ENCODE measurements at regions not wholly inside any gene's neighbourhood (a gene's known extent, or its start where the extent isn't known, plus 50 kb on each side); places are given as distances from the start of the nearest gene placed in this dataset.
"Not testable (repeated sequence)": the region's sequence is repeated elsewhere in the genome, so short reads cannot be mapped to it uniquely, and the experiment has no call there.

DNA sequence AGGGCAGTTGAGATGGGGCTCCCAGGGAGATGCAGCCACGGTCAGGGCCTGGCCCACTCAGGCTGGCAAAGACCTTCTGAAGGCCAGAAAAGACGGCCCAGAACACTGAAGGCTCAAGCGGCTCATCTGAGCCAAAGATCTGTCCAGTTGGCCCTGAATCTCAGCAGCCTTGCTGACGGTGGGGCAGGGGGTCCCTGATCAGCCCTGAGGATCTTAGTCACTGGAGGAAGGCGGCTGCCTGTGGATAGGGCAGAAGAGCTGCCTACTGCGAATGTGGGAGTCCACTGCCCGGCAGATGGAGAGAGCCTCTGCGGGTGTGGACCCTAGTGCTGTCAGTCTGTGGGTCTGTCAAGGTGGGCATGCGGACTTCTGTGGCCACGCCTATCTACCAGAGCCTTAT is 1738.2 kb downstream of the TP53TG3F start:
- no peak for DNase-seq

DNA sequence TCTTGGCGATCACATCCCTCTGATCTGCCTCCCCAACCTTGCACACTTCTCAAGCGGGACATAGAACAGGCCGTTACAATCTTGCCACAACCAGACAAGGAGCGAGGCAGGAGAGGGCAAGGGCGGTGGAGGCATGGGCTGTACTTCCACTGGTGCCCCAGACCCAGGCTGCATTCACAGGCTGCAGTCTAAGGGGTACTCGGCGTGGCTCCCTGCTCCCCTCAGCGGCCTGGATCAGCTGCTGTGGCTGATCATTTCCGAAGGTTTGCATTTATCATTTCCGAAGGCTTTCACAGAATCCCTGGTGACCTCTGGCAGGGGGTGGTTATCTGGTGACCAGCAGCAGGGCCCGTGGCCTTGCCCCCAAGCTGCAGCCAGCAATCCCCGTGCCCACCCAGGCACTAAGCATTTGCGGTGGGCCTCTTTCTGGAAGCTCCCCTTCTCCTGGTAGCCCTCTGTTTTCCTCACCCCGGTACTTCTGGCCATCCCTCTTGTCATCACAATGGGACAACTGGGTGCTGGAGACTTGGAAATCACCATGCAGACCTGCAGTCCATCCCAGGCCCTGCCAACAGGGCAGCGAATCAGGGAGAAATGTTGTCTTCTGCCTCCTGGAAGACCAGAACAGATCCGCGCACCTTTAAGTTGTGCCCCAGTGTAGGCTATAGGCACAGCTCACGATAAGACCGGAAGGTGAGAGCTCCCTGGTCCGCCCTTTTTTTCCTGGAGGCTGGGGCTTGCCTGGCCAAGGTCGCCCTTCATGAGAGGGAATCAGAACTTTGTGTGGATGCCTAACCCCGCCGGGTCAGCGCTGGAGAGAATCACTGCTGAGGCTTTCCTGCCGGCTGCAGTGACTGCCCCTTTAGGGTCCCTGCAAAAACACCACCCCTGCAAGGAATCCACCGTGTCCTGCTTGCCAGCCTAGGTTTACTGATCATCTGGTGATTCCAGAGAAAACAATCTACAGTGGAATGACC is 1739.1 kb downstream of the TP53TG3F start:
- DNase-seq: no peak

DNA sequence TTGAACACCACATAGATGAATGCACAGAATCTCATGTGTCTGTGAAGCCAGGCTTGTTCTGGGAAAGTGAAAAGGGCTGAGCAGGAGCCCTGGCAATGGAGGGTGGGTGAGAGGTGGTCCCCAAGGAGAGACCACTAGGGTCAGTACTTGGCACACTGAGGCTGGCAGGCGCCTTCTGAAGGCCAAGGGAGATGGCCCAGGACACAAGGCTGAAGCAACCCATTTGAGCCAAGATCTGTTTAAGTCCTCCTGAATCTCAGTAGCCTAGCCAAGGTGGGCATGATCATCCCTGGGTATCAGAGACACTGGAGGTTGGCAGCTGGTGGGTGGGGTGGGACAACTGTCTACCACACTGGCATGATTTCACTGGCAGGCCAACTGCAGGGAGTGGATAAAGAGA is 1741.2 kb downstream of the TP53TG3F start:
- no peak for DNase-seq

DNA sequence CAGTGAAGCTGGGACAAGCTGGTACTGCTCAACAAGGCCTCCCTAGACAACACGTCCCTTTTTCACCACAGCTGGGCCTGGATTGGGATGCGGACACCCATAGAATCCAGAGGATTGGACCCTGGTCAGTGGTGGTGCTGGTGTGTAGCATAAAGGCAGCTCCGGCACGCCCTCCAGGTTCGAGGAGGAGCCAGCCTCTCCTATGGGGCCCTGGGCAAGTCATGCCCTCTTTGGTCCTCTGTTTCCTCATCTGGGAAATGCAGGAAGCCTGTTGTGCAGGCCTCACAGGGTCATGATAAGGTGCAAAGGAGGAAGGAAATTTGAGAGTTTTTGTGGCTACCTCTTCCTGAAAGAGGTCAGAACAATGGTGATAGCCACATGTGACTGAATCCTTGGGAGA is 1741.7 kb downstream of the TP53TG3F start:
- DNase-seq: no peak

DNA sequence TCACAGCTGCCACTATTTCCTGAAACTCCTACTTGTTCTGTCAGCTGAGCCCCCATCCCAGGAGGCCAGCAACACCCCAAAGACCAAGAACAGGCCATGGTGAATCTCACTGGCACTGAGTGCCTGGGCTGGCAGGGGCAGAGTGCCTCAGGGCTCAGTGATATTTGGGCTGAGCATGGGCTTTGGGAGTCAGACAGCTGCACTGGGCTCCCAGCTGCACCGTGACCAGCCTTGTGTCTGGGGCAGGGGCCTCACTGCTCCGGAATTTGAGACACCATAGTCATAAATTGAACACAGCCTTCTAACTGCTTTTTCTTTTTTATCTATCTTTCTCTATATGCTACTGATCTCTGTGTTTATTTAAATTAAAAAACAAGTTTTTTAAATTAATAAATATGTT is 1744.2 kb downstream of the TP53TG3F start:
- DNase-seq: no peak

DNA sequence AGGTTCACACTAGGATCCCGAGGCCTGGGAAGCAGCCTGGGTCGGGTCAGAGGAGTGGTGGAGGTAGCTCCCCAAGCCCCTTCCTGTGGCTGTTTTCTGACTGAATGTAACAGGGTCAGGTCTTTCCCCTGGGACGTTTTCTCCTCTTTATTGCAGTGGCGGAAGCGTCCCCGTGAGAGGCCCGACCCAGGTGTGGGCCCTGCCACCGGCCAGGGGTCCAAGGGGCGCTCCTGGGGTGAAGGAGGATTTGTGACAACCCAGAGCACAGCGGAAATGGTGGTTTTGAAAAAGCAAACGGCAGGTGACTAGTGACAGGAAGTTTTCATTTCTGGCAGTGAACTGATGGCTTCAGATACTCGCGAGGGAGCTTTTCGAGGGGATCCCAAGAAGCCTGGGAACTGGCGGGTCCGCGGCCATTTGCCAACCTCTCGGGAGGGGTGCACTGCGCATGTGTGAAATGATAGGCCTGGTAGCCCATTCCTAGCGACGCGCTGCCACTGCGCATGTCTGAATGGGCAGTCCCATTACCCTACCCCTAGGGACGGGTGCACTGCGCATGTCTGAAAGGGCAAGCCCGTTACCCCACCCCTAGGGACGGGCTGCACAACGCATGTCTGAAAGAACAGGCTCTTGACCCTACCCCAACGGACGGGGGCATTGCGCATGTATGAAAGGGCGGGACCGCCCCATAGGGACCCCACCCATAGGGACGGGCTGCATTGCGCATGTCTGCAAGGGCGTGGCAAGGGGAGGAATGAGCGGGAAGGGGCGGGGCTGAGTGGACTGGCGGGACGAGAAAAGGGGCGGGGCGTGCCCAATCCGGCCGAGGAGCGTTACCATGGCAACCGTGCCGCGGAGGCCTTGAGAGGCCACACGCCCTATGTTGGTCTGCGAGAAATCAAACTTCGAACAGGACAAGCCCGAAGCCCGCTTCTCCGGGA is 1747.9 kb downstream of the TP53TG3F start:
- DNase-seq: no peak

- no peak for DNase-seq
Measured at GRCh38 chr16:35208001-35208935, 1748.9 kb downstream of the TP53TG3F start.

GRCh38 chr16:35210681-35211433 is 1751.4 kb downstream of the TP53TG3F start:
- peak; percentile 46 for DNase-seq

DNA sequence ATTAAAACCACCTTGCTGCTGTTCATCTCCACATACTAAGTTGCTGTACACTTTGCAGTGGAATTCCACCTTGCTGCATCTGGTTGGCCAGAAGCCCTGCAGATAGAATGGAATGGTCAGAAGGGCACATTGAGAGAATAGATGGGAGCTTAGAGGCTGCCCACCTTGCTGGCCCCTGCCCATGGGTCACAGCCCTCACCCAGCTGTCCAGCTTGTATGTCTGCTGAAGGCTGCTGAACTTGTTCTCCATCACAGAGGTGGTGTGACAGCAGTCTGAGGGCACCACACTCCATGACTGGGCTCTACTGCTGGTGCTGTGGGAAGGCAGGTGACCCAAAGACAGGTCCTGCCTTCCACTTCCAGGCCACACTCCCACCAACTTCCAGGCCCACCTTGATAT is 1755.4 kb downstream of the TP53TG3F start:
- no peak for DNase-seq

- DNase-seq: no peak
Measured at GRCh38 chr16:35215287-35215686, 1755.9 kb downstream of the TP53TG3F start.

- not testable (repeated sequence) for DNase-seq
Measured at GRCh38 chr16:35216261-35216660, 1756.8 kb downstream of the TP53TG3F start.

DNA sequence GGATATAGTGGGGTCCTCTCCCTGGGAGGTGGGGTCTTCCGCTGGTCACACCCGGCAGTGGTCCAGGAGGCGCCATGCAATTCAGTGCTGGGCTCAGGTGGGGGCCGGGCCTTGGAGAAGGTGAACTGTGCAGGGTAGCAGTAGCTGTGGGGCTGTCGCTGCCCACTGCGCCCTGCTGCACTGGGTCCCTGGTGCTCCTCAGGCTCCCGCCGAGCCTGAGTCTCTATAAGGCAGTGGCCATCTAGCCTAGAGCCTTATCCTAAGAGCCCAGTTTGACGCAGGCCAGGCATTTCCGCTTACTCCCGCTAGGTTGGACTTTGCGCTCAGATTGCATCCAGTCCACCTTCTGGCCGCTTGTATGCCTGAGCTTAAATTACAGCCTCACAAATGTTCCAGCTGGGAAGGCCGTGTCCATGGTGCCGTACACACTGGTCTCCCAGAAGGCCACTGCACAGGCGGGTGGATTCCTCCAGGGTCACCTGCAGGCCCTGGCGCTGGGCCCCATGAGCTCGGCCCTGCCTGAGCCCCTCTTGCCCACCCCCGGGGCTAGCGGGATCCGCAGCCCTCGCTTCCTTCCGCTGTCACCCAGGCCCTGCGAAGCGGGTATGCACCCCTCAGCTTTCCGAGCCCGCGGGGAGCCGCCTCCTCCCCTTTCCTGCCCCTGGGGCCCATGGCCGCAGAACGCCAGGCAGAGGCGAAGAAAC is 1762.2 kb downstream of the TP53TG3F start:
- no peak for DNase-seq

DNA sequence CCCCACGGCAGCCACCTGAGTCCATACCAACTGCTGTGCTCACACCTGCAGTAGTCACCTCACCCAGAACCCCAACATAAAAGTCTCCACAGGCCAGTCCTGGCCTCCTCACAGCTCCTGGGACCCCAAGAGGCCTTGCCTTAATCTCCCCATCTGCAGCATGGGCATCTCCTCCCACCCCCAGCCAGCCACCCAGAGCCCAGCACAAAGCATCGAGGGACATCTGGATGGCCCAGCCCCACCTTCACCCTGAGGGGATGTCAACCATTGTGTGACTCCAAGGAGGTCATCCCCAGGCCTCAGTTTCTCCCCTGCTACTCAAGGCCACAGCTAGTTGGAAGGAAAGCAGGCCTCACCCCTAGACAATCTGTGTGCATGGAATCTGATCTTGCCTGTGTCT is 1775.3 kb downstream of the TP53TG3F start:
- DNase-seq: no peak

- no peak for DNase-seq
Measured at GRCh38 chr16:35239561-35239960, 1780.1 kb downstream of the TP53TG3F start.

DNA sequence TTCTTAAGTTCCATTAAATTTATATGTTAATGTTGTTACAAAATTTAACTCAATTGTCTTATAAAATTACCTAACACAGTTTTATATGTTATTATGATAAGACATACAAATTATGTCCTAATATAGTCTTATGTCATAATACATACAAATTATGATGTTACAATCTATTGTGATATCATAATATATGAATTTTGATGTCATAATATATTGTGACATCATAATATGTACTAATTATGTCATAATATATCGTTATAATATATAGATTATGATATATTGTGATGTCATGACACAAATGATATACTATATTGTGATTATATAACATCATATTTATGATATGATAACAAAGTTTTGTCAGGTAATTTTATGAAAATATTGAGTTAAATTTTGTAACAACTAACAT is 1789.6 kb downstream of the TP53TG3F start:
- no peak for DNase-seq

- no peak for DNase-seq
Measured at GRCh38 chr16:35252356-35252936, 1793.0 kb downstream of the TP53TG3F start.

DNA sequence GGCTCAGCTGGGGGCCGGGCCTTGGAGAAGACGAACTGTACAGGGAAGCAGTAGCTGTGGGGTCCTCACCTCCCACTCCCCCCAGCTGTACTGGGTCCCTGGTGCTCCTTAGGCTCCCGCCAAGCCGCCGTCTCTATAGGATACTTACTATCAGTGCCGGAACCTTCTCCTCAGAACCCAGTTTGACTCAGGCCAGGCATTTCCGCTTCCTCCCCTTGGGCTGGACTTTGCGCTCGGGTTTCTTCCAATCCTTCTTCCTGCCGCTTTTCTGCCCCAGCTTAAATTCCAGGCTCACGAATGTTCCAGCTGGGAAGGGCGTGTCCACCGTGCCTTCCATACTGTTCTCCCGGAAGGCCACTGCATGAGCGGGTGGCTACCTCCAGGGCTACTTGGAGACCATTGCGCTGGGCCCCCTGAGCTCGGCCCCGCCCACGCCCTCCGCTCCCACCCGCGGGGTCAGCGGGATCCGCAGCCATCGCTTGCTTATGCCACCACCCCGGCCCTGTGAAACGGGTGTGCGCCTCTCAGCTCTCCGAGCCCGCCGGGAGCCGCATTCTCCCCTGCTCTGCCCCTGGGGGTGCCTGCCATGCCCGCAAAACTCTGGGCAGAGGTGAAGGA is 1795.9 kb downstream of the TP53TG3F start:
- DNase-seq: no peak

DNA sequence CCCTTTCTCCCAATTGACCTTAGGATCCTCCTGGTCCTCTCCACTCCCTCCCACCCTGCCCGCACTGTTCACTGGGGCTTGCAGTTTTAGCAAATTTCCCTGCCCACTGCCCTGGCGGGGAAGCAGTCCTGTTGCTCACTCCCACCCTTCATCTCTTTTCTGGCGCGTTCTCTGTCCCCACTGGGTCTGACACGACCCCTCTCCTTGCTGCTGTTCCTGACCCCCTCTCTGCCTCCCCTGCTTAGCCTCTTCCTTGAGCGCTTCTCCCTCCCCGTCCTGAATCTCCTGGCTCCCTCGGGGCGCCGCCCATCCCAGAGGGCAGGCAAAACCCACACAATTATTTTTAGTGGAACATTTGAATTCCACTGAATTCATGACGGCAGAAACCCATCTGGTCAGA is 1796.4 kb downstream of the TP53TG3F start:
- DNase-seq: no peak

DNA sequence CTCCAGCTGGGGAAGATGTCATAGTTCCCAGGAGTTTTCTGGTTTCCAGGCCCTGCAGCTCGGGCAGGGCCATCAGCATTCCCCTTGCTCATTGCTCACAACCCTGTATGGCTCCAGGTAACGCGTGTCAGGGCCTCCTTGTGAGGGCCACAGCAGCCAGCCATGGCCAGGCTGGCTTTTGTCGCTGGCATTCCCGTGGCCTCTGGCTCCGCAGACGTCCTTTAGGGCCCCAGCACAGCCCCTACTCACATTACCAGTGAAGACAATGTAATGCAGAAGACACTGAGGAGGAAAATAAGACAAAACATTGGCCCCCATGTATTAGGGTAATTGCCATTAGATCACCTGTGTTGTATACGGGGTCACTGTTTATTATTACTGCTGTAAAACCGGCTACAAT is 1799.0 kb downstream of the TP53TG3F start:
- DNase-seq: no peak

DNA sequence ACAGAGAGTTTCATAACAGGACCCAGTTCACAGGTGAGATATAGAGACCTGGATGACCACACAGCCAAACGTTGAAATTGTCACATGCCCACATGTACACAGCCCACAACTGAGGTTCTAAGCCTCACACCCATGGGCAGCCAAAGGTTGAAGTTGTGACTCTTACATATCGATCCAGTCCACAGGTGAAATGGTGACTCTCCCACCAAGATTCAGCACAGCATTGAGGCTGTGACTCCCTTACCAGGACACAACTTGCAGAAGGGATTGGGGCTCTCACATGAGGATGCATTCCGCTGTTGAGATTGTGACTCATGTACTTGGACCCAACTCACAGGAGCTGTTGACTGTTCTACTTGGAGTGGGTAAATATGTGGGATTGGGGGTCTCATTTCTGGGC is 1836.4 kb downstream of the TP53TG3F start:
- no peak for DNase-seq
